GM12878 (cell line): ENCODE measurements at regions not wholly inside any gene's neighbourhood (a gene's known extent, or its start where the extent isn't known, plus 50 kb on each side); places are given as distances from the start of the nearest gene placed in this dataset.

Source experiments
- ATAC-seq: fragments of 200-7000 bp; cut with Tn5 transposase; 3 replicates; pipeline ENCODE4 v1.9.1; 2020; ENCODE audit warnings: mild to moderate bottlenecking, moderate library complexity
- BruUV-seq: library from RNA; stranded (reverse); fragments of 400-500 nt; replicated peaks from 2 replicates; lab custom pipeline; 2021; lab: Mats Ljungman, UMichigan
- CTCF ChIA-PET: fragments of 300-600 bp; sonication (Branson Sonifier 250); formaldehyde crosslinking; extraction: SDS; loops from one replicate; lab custom pipeline; 2021; ENCODE audit warnings: inconsistent platforms; lab: Yijun Ruan, JAX
- POLR2A ChIA-PET: fragments of 350-600 bp; formaldehyde crosslinking; extraction: SDS; loops from one replicate; lab custom pipeline; 2021; ENCODE audit warnings: inconsistent platforms; lab: Charles Lee
- RAD21 ChIA-PET: fragments of 300-600 bp; sonication (Branson Sonifier 250); formaldehyde crosslinking; loops from one replicate; lab custom pipeline; 2023; ENCODE audit warnings: antibody characterized with exemption; ENCODE audit not compliant: unreplicated experiment; lab: Charles Lee
- SMC1A ChIA-PET: fragments of 300-600 bp; sonication (Branson Sonifier 250); formaldehyde crosslinking; loops from one replicate; lab custom pipeline; 2023; ENCODE audit not compliant: unreplicated experiment, uncharacterized antibody; lab: Charles Lee
- DNase-seq: peaks from one replicate; pipeline ENCODE4 v3.0.0-alpha.2; 2011; ENCODE audit warnings: low read depth, low spot score
- FAIRE-seq: peaks from 3 replicates; lab custom pipeline; 2011; peaks lifted over from hg19 to GRCh38; lab: Jason Lieb, UNC
- H2AFZ ChIP-seq: 2 replicates; pipeline ENCODE4 v1.6.0; 2011; ENCODE audit warnings: low read depth, low read length, control low read depth; ENCODE audit not compliant: control insufficient read depth
- H3K27ac ChIP-seq: 2 replicates; pipeline ENCODE4 v1.5.1; 2011; ENCODE audit warnings: control low read depth; ENCODE audit not compliant: control insufficient read depth, insufficient read depth
- H3K27me3 ChIP-seq, 2 experiments: replicated peaks in 1 of 2; 2 replicates each; pipeline versions ENCODE4 v1.6.0 to v1.6.1; 2011; ENCODE audit warnings: low read length in 1 of 2; ENCODE audit not compliant: control insufficient read depth in 2 of 2, insufficient read depth in 2 of 2
- H3K36me3 ChIP-seq, 2 experiments: 2 replicates each; pipeline ENCODE4 v1.5.1; 2011; ENCODE audit warnings: low read length in 1 of 2; ENCODE audit not compliant: control insufficient read depth in 2 of 2, insufficient read depth in 2 of 2
- H3K4me1 ChIP-seq: 2 replicates; pipeline ENCODE4 v1.6.1; 2011; ENCODE audit warnings: mild to moderate bottlenecking, low read length, moderate library complexity, mixed read lengths; ENCODE audit not compliant: control insufficient read depth, insufficient read depth
- H3K4me2 ChIP-seq: 2 replicates; pipeline ENCODE4 v1.6.0; 2011; ENCODE audit warnings: control low read depth; ENCODE audit not compliant: control insufficient read depth, insufficient read depth
- H3K4me3 ChIP-seq: fragments of 200-600 bp; sonication (generic); 2 replicates; pipeline ENCODE4 v1.5.1; 2016
- H3K79me2 ChIP-seq: 2 replicates; pipeline ENCODE4 v1.6.0; 2011; ENCODE audit warnings: low read length; ENCODE audit not compliant: control insufficient read depth, insufficient read depth
- H3K9ac ChIP-seq: 2 replicates; pipeline ENCODE4 v1.8.0; 2011; ENCODE audit warnings: low read length, control low read depth, mixed read lengths; ENCODE audit not compliant: control insufficient read depth, insufficient read depth
- H3K9me3 ChIP-seq: replicated peaks from 3 replicates; pipeline ENCODE4 v1.5.1; 2011; ENCODE audit warnings: mild to moderate bottlenecking, low read length; ENCODE audit not compliant: control insufficient read depth, insufficient read depth
- H4K20me1 ChIP-seq: 2 replicates; pipeline ENCODE4 v1.6.0; 2011; ENCODE audit not compliant: control insufficient read depth, insufficient read depth
- CEBPB ChIP-seq, 2 experiments: fragments of 150-350 bp in 1 of 2; IDR thresholded peaks; 2 replicates each; pipeline ENCODE4 v1.6.1; 2012 to 2014; ENCODE audit warnings: low read depth in 2 of 2, low read length in 2 of 2, borderline replicate concordance in 1 of 2, inconsistent platforms in 1 of 2
- JUNB ChIP-seq: IDR thresholded peaks from 2 replicates; pipeline ENCODE4 v1.6.1; 2016; ENCODE audit warnings: antibody characterized with exemption, mild to moderate bottlenecking
- MEF2B ChIP-seq: fragments of 450-650 bp; IDR thresholded peaks from 2 replicates; pipeline ENCODE4 v1.6.1; 2018; ENCODE audit warnings: mild to moderate bottlenecking, moderate library complexity; ENCODE audit not compliant: partially characterized antibody, poor library complexity, severe bottlenecking
- NRF1 ChIP-seq: conservative IDR thresholded peaks from 2 replicates; pipeline ENCODE4 v1.6.1; 2011; ENCODE audit warnings: mild to moderate bottlenecking, low read depth, low read length, improper control_type of control experiment
- RAD21 ChIP-seq: IDR thresholded peaks from 2 replicates; pipeline ENCODE4 v1.6.1; 2011; ENCODE audit warnings: mild to moderate bottlenecking, low read depth, low read length, moderate library complexity; ENCODE audit not compliant: insufficient read depth
- RUNX3 ChIP-seq: IDR thresholded peaks from 2 replicates; pipeline ENCODE4 v1.6.1; 2012; ENCODE audit warnings: low read length, inconsistent platforms
- SREBF1 ChIP-seq: IDR thresholded peaks from 2 replicates; pipeline ENCODE4 v1.6.1; 2012; ENCODE audit warnings: mild to moderate bottlenecking, low read length
- SRF ChIP-seq, 2 experiments: IDR thresholded peaks; 2 replicates each; pipeline ENCODE4 v1.6.1; 2011; ENCODE audit warnings: low read depth in 2 of 2, low read length in 2 of 2, mild to moderate bottlenecking in 1 of 2, moderate library complexity in 1 of 2
- WGBS: methylation state at CpG from one replicate; pipeline ENCODE4 v1.1.6; 2016; ENCODE audit warnings: low lambda C conversion rate; ENCODE audit not compliant: insufficient replicate concordance, insufficient coverage; ENCODE audit errors: missing lambda C conversion rate; 5-methylcytosine and 5-hydroxymethylcytosine counted together
- in situ Hi-C: fragments of 300-500 bp; cut with MboI; formaldehyde crosslinking; loops from 9 replicates; pipeline ENCODE4 v1.14.3; 2018; ENCODE audit warnings: mixed read lengths
- intact Hi-C: fragments of 100-400 bp; cut with micrococcal nuclease; formaldehyde crosslinking; loops from one replicate; pipeline ENCODE4 v1.14.2; 2022; ENCODE audit not compliant: unreplicated experiment

DNA sequence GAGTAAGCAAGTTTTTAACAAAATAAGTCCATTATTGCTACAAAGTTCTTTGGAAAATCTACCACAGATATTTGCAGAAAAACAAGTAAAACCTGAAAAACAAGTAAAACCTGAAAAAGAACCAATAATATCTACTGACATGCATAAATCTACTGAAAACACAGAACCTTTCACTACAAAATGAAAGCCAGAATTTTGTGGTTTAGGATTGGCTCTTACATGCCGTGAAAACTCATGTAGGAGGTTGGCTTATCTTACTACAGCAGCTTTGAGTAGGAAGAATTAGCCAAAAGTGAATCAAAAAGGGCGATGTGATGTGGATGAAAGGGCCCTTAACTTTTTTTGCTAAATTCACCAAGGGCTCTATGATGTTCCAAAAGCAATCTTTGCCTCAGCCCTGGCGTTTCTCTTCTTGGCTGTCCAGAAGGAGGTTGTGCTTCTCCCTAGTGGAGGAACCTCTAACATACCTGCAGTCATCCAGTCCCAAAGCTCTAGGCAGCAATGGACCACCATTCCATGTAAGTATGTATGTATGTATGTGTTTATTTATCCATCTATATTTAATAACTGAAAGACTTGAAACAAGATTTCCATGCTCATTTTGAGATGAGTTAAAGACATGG, 93.5 kb upstream of the ZNF804B start:
- BruUV-seq, result no TSS peak
- no peak for FAIRE-seq

DNA sequence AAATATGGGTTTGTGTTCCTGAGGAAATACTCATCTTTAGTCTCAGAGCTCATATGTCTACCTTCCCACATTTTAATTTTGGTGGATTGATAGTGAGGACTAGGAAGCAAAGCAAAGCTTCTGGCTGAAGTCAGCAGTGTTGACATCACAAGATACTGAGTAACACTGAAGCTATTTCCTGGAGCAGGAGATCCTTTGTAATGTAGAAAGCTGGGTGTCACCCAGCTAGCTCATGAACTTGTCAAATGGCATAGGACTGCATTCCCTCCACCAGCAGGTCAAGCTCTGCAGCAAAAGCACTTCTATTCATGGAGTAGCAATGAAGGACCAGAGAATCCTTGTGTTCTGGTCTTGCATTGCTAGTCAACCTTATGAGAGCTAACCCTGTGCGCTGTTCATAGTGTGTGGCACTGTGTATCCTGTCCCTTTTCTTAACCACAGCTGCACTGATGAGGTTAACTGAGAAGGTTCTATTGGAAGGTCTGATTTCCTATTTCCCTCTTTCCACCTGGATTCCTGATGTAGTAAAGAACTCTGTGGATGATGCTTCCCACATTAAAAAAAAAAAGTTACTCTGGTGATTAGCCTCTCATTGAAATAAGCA, 94.8 kb upstream of the ZNF804B start:
- 91% methylated on average over 1 of the region's 1 CpG for WGBS
- H3K27me3 ChIP-seq, result no peaks in the 10 kb centered on the region
- H3K36me3 ChIP-seq, result no peaks in the 10 kb centered on the region
- H3K9me3 ChIP-seq, result no peaks in the 10 kb centered on the region
- no peak overlapping the region for H3K4me3 ChIP-seq
- TF ChIP-seq SREBF1 (no peak), RUNX3 (peak; percentile 51; the same call in 1 of the 2 replicates)
- CTCF ChIA-PET, result interaction anchor here (0.9 to 1.3 kb wide), 3 partner anchors 44 to 126 kb away, joined by 3 to 6 read pairs (median 3); no protein-coding TSS in a partner anchor
- ATAC-seq (no peak), DNase-seq (no peak), FAIRE-seq (no peak)
- no peaks in the 10 kb centered on the region for H4K20me1 ChIP-seq
- H2AFZ ChIP-seq, result no peak overlapping the region
- SMC1A ChIA-PET, result interaction anchor here (0.8 to 1.3 kb wide), 4 partner anchors 12 to 263 kb away, joined by 3 to 4 read pairs (median 3); no protein-coding TSS in a partner anchor
- BruUV-seq, result no TSS peak
- H3K4me1 ChIP-seq, result no peaks in the 10 kb centered on the region
- in situ Hi-C loops (no loop called here), intact Hi-C loops (loop anchor here (5.0 kb wide), 1 partner anchor 37 kb away; no protein-coding TSS in a partner anchor)
- H3K4me2 ChIP-seq, result no peak overlapping the region
- H3K79me2 ChIP-seq, result no peaks in the 10 kb centered on the region
- H3K27ac ChIP-seq, result no peak overlapping the region
- POLR2A ChIA-PET, result interaction anchor here (0.6 kb wide), 1 partner anchor 644 kb away, joined by 3 read pairs; no protein-coding TSS in a partner anchor
- RAD21 ChIA-PET, result interaction anchor here (1.2 kb wide), 1 partner anchor 117 kb away, joined by 3 read pairs; no protein-coding TSS in a partner anchor
- H3K9ac ChIP-seq, result no peak overlapping the region

More for the DNA sequence above, 93.5 kb upstream of the ZNF804B start:
- intact Hi-C loops (loop anchor here (5.0 kb wide), 1 partner anchor 39 kb away; no protein-coding TSS in a partner anchor), in situ Hi-C loops (no loop called here)
- Histone ChIP-seq H3K27ac (no peak overlapping the region), H3K27me3 (no peaks in the 10 kb centered on the region), H4K20me1 (no peaks in the 10 kb centered on the region), H3K79me2 (no peaks in the 10 kb centered on the region), H3K9ac (no peak overlapping the region), H3K9me3 (no peaks in the 10 kb centered on the region), H3K4me2 (no peak overlapping the region), H3K36me3 (no peaks in the 10 kb centered on the region), H3K4me3 (no peak overlapping the region), H2AFZ (no peak overlapping the region), H3K4me1 (no peaks in the 10 kb centered on the region)
- ChIA-PET RAD21 (interaction anchor here (1.2 kb wide), 1 partner anchor 119 kb away, joined by 3 read pairs; no protein-coding TSS in a partner anchor), POLR2A (no interaction called here), SMC1A (interaction anchor here (1.3 kb wide), 1 partner anchor 50 kb away, joined by 4 read pairs; no protein-coding TSS in a partner anchor), CTCF (interaction anchor here (0.7 to 1.3 kb wide), 3 partner anchors 9 to 125 kb away, joined by 3 read pairs; no protein-coding TSS in a partner anchor)
- no peak for DNase-seq
- WGBS, result 17% methylated on average over 3 of the region's 3 CpGs
- no peak for ATAC-seq
- TF ChIP-seq NRF1 (no peak), RAD21 (peak; percentile 41; the same call in 1 of the 2 replicates), RUNX3 (peak; percentile 39; the same call in 1 of the 2 replicates), MEF2B (no peak), CEBPB (IDR thresholded peaks at IDR 0.05; ENCODE audit: borderline replicate concordance in 1 of 2, low read depth in 2 of 2, low read length in 2 of 2) (peak in 1 of 2 experiments; percentile 20; a peak in 1 of 4 replicates), SRF (IDR thresholded peaks at IDR 0.05; ENCODE audit: low read depth in 2 of 2, low read length in 2 of 2) (no peak), JUNB (no peak)
